Neural crest cell (in vitro differentiated cells): ENCODE measurements at regions not wholly inside any gene's neighbourhood (a gene's known extent, or its start where the extent isn't known, plus 50 kb on each side); places are given as distances from the start of the nearest gene placed in this dataset.
A peak's percentile ranks its signal among the peaks of the same experiment; 100 is the strongest.
"Not testable (repeated sequence)": the region's sequence is repeated elsewhere in the genome, so short reads cannot be mapped to it uniquely, and the experiment has no call there.

ENCODE experiments used
- DNase-seq: peaks from one replicate; pipeline ENCODE4 v3.0.0; 2021; ENCODE audit warnings: low read depth, mixed read lengths, low spot score
- H3K27ac Mint-ChIP-seq: one replicate; pipeline ENCODE4 v1.8.0; 2021; ENCODE audit warnings: mild to moderate bottlenecking, mixed read lengths; ENCODE audit not compliant: unreplicated experiment
- H3K27me3 Mint-ChIP-seq: 2 replicates; pipeline ENCODE4 v1.8.0; 2021; ENCODE audit warnings: low read depth, mild to moderate bottlenecking, mixed read lengths
- H3K36me3 Mint-ChIP-seq: 2 replicates; pipeline ENCODE4 v1.8.0; 2021; ENCODE audit warnings: low read depth, mild to moderate bottlenecking, mixed read lengths
- H3K4me1 Mint-ChIP-seq: 2 replicates; pipeline ENCODE4 v1.8.0; 2021; ENCODE audit warnings: mixed read lengths
- H3K4me3 Mint-ChIP-seq: one replicate; pipeline ENCODE4 v1.8.0; 2021; ENCODE audit warnings: mild to moderate bottlenecking, mixed read lengths
- H3K9me3 Mint-ChIP-seq: 2 replicates; pipeline ENCODE4 v1.8.0; 2021; ENCODE audit warnings: mixed read lengths
- CTCF ChIP-seq: fragments of 200-600 bp; sonication (generic); conservative IDR thresholded peaks from 2 replicates; pipeline ENCODE4 v1.5.0; 2021; ENCODE audit warnings: antibody characterized with exemption, mild to moderate bottlenecking

GRCh38 chr6:112439432-112439831 lies 92.3 kb downstream of the RFPL4B start:
- Mint-ChIP-seq H3K27ac (no peak overlapping the region), H3K9me3 (no peaks in the 10 kb centered on the region), H3K36me3 (no peaks in the 10 kb centered on the region), H3K4me1 (peaks cover 17% of the 10 kb centered on the region), H3K27me3 (no peaks in the 10 kb centered on the region), H3K4me3 (no peak overlapping the region)
- TF ChIP-seq CTCF: no peak
- DNase-seq: no peak

- H3K4me3 Mint-ChIP-seq: no peak overlapping the region
- no peak overlapping the region for H3K27ac Mint-ChIP-seq
- no peak for DNase-seq
- H3K36me3 Mint-ChIP-seq: no peaks in the 10 kb centered on the region
- TF ChIP-seq CTCF: no peak
- no peaks in the 10 kb centered on the region for H3K9me3 Mint-ChIP-seq
- H3K27me3 Mint-ChIP-seq: no peaks in the 10 kb centered on the region
- H3K4me1 Mint-ChIP-seq: peaks cover 17% of the 10 kb centered on the region
Observed at GRCh38 chr6:112441607-112442006, 94.5 kb downstream of the RFPL4B start.

- no peak for DNase-seq
- Mint-ChIP-seq H3K4me3 (no peak overlapping the region), H3K9me3 (no peaks in the 10 kb centered on the region), H3K27ac (no peak overlapping the region), H3K36me3 (no peaks in the 10 kb centered on the region), H3K27me3 (no peaks in the 10 kb centered on the region), H3K4me1 (peaks cover 24% of the 10 kb centered on the region)
- TF ChIP-seq CTCF: no peak
Observed at GRCh38 chr6:112443179-112444065, 96.3 kb downstream of the RFPL4B start.

GRCh38 chr6:112448786-112449185 lies 101.7 kb downstream of the RFPL4B start:
- Mint-ChIP-seq H3K4me1 (peaks cover 14% of the 10 kb centered on the region), H3K36me3 (peaks cover 16% of the 10 kb centered on the region), H3K27ac (peak overlapping the region; percentile 75), H3K9me3 (peaks cover 21% of the 10 kb centered on the region)
- not testable (repeated sequence) for H3K27me3 Mint-ChIP-seq, H3K4me3 Mint-ChIP-seq, DNase-seq

GRCh38 chr6:112450663-112451062 lies 103.5 kb downstream of the RFPL4B start:
- peaks cover 21% of the 10 kb centered on the region for H3K9me3 Mint-ChIP-seq
- H3K4me1 Mint-ChIP-seq: peaks cover 12% of the 10 kb centered on the region
- no peak for DNase-seq
- no peak overlapping the region for H3K4me3 Mint-ChIP-seq
- no peak for TF ChIP-seq CTCF
- H3K27ac Mint-ChIP-seq: no peak overlapping the region
- H3K27me3 Mint-ChIP-seq: no peaks in the 10 kb centered on the region
- peaks cover 16% of the 10 kb centered on the region for H3K36me3 Mint-ChIP-seq

- DNase-seq: no peak
- Mint-ChIP-seq H3K27ac (no peak overlapping the region), H3K27me3 (no peaks in the 10 kb centered on the region), H3K4me3 (no peak overlapping the region), H3K36me3 (peaks cover 3% of the 10 kb centered on the region), H3K9me3 (peaks cover 11% of the 10 kb centered on the region), H3K4me1 (no peaks in the 10 kb centered on the region)
- no peak for TF ChIP-seq CTCF
Observed at GRCh38 chr6:112457886-112458285, 110.8 kb downstream of the RFPL4B start.
